Activated gamma-delta T cell (primary cell): ENCODE measurements at regions not wholly inside any gene's neighbourhood (a gene's known extent, or its start where the extent isn't known, plus 50 kb on each side); places are given as distances from the start of the nearest gene placed in this dataset.
"Not testable (repeated sequence)": the region's sequence is repeated elsewhere in the genome, so short reads cannot be mapped to it uniquely, and the experiment has no call there.

ENCODE experiments used
- DNase-seq: peaks from one replicate; lab custom pipeline; 2025; lab: John Stamatoyannopoulos, UW

DNA sequence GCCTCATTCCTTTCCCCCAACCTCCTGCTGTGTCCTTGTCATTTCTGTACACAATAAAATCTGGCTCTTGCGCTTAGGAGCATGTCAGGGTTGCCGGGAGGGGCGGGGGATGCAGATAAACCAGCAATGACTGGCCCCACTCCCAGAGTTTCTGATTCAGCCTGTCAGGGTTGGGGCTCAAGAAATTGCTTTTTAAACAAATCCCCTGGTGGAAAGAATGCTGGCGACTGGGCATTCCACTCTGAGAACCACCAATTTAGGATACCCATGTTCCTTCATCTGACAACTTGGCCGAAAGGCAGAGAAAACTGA lies 376.4 kb downstream of the TCERG1L start:
- DNase-seq = no peak

DNA sequence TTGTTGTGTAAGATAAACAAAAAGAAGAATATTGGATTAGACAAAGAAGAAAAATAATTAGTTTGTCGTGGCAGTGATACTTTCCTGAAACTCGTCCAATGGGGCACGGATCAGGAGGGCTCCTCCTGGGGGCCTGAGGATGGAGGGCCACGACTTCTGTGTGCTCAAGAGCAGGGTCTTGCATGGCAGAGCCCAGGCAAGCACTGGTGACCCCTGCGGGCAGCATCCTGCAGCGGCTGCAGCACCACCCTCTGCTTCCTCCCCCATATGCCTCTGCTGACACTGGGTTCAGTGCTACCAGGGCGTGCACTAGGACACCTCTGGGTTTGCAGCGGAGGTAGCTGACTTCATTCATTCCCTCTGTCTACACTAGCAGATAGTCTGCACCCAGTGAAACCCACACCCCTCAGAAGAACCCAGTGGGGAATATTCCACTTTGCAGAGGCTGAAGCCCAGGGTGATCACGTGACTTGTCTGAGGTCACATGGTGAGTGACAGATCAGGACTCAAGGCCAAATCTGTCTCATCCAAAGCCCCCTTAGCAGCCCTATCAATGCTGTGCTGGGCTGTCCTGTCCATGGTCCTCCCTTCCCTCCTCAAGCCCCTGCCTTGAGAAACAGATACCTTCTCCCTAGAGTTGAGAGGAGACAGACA lies 375.5 kb downstream of the TCERG1L start:
- DNase-seq = no peak

DNA sequence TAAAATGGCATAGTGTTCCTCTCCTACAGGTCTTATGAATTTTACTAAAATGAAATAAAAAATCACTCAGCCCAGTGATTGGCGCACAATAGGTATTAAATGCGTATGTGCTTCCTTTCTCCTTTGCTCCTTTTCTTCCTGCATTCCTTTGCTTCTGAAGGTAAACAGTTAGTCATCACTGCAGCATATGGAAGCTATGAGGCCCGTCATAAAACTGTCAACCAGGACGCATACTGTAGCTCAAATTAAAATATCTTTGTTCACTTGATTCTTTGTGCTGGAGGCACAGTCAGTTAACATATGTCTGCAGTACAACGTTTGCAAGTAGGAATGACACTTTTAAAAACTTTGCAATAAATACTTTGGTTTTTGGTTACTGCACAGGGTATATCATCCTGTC lies 374.7 kb downstream of the TCERG1L start:
- DNase-seq = no peak

DNA sequence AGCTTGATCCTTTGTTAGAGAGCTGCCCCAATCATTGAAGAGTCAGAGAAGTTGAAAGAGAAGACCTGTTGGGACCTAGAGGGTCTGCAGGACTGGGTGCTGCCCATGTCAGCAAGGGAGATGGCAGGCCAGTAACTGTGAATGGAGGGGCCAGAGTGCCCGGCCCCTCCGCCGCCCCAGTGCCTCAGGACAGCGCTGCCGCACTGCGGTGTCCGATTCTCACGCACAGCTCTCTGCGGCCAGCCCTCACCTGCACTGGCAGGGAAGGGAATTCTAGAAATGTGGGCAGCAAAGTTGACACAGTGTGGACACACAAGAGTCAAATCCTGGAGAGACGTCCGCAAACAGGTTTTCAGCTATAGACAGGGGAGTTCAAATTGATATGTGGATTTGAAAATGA lies 373.5 kb downstream of the TCERG1L start:
- DNase-seq = no peak

DNA sequence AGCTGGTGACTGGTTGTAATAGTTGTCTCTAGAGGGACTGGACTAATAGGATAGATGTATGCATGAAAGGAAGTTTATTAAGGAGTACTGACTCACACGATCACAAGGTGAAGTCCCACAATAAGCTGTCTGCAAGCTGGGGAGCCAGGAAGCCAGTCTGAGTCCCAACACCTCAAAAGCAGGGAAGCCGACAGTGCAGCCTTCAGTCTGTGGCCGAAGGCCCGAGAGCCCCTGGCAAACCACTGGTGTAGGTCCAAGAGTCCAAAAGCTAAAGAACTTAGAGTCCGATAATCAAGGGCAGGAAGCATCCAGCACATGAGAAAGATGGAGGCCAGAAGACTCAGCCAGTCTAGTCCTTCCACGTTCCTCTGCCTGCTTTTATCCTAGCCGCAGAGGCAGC lies 372.6 kb downstream of the TCERG1L start:
- not testable (repeated sequence) for DNase-seq

DNA sequence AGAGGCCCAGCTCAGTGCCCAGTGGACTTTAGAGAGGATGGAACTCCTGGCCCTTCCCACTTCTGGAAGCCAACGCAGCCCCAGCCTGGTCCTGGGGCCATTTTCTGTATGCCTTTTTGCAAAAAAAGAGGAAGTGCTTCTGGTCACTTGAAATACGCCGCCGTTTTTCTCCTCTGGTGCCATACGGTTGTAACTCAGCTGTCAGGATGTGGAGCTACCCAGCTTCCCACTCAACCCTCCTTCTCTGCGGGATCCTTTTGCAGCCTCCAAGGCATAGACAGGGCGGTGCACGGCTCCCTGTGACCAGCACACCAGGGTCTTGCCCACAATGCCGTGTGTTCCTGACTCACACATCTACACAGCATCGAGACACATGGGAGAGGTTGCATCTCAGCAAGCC lies 369.6 kb downstream of the TCERG1L start:
- no peak for DNase-seq

DNA sequence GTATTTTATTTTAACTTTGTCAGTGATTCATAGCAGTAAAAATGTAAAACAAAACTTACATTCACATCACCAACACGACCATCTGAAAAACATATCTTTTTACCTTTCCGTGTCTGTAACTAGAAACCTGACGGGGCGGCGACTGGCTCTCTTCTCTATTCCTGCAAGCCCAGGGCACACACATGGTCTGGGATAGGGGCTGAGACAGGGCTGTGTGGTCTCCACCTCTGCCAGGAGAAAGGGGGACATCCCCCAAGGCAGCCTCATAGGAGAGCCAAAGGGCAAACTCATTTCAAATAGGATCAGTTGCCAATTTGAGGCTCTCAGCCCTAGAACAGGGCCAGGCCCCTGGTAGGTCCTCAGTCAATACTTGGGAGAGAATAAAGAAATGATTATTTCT lies 359.4 kb downstream of the TCERG1L start:
- DNase-seq = no peak

DNA sequence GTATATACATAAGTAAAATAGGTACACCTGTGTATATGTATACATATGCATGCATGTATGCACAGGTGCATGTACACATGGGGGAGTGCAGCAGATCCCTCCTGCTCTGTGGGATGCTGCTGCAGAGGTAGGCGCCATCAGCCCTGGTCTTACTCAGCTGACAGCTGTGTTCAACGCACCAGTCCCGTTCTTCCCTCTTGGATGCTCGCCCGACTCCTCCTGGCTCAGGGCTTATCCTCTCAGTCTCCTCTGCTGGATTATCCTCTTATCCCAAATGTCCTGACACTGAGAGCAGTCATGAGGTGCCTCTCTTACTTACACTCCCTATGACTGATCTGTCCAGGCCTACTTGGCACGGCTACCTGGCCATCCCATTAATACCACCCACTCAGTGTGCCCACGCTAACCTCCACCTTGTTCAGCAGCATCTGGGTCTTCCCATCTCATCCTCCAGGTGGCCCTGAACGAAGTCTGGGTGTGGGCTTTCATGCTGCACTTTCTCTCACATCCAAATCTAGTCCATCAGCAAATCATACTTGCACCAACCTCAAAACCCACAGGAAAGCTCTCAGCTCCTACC lies 357.1 kb downstream of the TCERG1L start:
- DNase-seq = no peak

DNA sequence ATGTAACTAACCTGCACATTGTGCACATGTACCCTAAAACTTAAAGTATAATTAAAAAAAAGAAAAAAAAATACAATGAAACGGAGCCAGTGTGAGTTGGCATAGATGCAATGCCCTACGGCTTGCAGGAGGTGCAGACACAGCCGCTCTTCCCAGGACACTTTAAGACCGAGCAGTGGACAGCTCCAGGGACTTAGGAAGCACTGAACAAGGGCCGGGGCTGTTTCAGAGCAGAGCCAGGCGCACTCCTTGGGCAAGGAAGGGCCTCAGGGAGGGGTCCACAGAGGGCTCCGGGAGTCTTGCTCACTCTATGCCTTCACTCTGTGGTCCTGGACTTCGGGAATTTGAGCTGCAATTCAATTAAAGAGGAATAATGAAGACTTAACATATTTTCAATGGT lies 355.3 kb downstream of the TCERG1L start:
- no peak for DNase-seq

DNA sequence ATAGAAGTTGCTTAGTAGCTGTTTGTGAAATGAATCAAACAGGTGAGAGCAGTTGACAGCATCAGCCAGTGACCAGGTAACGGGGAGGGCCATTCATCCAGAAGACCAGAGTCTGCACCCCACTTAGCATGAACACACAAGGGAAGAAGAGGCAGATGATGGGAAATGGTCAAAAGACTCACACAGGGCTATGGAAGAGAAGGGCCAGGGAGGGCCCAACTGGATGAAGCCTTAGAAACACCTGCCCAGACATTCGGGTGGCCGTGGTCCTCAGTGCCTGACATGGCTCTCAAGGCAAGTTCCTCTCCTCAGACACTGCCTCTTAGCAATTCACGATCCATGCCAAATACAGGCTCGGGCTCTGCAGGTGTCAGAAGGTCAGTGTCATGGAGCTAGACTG lies 354.1 kb downstream of the TCERG1L start:
- DNase-seq = no peak

DNA sequence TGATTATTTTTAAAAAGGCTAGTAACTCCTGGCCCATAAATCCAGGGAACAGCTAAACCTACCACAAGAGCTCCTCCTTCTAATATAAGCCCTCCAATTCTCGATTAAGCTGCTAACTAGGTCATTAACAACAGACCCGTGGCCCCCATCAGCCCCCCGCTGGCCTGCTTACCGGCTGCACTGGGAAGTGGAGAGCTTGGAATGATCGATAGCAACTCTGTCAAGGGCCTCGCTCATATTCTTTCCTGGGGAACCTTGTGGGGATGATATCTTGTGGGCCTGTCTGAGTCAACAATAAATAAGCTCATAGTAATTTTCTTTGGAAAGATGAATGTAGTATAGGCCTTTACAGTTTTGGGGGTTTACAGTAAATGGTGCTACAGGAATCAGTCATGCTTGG lies 353.5 kb downstream of the TCERG1L start:
- DNase-seq = no peak

DNA sequence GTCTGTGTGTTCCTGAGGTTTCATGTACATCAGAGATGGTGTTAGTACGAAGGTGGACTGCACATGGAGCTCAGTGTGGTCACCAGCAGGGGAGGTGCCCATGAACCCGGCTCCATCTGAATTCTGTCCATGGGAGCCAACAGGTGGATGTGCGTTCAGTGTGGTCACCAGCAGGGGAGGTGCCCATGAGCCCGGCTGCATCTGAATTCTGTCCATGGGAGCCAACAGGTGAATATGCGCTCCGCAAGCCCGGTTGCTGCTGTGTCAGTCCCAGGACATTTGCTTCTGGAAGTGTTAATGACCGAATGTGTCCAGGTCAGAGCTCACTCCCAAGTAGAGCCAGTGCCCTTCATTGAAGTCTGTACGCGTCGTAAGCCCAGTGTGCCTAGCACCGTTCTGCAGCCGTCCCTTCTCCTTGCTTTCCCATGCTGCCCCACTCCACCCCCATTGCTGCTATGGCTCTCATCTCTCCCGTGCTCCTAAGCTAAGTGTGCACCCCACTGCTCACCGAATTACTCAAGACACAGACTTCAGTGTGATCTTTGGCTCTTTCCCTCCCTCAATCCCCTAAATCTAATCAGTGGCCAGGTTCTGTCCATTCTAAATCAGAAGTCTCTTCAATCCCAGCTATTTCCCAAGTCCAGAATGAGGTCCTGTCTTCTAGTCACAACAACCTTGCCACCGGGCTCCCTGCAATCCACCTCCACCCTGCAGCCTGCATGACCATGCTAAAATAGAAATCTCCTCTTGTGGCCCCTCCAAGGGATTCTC lies 352.4 kb downstream of the TCERG1L start:
- DNase-seq = no peak

DNA sequence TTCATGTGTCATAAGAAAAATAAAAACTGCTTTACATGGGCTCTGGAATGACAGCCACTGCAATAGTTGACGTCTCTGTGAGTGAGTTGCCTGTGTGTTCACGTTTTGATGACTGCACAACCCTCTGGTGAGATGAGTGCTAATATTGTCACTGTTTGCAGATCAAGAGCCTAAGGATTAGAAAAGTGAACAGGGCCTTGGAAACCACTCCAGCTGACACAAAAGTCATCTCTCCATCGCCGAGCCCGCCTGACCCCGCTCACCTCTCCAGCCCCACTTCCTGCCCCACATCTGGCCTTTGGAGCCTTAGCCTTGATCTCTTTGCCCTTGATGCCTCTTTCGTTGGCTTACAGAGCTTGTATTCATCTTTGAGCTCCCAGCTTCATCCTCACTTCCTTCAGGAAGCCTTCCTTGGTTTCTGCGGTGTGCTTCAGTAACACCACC lies 351.7 kb downstream of the TCERG1L start:
- no peak for DNase-seq

DNA sequence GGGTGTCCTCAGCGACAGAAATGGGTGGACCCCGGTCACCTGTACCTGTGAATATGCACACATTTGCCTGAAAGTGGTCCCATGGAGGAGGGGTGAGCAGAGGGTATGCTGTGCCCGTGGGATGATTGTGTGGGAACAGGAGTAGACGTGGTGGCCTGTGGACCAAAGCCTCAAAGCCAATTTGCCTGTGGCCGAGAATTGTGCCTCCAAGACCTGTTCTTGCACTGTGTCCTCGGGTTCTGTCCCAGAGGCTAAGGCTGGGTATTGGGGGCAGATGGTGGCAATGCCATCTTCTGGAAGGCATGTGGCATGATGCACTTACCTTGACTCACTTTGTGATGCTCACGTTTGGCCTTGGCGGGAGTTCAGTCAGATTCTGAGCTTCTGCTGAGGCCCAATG lies 351.0 kb downstream of the TCERG1L start:
- no peak for DNase-seq

DNA sequence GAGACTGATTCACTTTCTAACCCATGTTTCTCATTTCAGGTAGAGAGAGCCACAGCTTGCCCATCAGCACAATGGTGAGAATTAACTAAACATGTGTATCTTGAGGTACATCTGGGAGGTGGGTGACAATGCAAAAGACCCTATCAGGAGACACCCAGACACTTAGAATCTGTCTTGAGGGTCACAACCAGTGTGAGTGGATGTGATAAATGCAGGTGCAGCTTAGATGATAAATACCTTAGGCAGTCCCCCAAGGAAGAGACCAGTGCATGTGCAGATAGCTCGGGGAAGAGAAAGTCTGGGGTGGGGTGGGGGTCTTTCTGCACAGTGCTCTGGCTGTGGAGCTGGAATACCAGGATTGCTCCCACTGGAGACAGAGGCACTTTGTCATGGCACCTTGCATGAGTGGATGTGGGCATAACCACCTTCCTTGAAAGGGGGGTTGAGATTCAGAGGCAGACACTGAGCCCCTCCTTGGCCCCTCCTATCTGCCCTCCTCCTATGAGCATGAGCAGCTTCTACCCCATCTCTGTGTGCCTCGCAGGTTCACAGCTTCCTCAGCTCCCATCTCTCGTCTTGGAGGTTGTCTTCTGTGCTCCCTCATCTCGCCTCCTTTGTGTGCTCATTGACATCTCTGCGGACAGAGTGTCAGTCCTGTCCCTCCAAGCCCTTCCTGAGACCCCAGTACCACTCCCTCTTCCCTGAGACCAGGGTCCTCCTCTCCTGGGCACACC lies 349.8 kb downstream of the TCERG1L start:
- no peak for DNase-seq

DNA sequence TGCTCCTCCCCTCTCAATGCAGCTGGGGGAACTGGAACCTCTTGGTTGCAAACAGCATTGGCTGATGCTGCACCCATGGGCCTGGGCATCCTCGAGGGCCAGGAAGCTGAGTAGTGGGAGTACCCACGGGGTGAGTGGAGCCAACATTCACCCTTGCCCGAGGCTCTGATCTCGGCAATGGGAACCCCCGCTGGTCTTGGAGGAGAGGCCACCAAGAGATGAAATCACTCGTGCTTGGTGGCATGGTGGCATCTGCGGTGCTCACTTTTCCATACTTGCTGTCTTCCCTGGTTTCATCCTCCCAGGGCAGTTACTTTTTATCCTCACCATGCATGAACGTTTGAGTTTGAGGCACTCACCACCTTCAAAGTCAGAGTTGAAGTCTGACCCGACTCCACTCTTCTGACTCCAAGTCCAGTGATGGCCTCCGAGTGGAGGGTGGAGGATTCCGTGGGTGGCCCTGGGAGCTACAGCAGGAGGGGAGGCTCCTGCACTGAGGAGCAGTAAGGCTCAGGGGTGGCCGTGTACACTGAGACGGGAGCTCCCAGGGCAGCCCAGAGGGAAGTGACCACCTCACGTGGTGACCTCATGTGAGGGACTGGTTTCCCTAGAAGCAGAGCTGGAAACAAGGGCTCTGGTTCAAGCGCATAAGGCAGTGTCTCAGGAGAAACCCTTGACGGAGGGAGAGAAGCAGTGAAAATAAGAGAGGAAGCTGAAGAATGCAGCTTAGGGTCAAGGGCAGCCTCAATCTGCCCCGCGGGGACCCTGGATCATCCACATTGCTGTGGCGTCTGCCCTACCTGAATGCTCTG lies 349.1 kb downstream of the TCERG1L start:
- no peak for DNase-seq

DNA sequence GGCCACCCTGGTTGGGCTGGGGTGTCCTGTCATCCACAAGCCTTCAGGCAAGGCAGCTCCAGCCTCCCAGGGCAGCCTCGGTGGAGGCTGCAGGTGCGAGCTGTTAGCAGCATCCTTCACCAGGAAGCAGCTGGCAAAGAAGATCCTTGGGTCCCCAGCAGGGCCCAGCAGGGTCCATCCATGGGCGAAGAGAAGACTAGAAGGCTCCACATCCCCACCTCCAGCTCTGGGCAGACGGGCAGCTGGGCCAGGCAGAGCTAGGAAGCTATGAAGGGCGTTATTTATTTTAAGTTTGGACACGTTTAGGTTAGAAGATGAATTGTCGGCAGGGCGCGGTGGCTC lies 348.5 kb downstream of the TCERG1L start:
- no peak for DNase-seq

DNA sequence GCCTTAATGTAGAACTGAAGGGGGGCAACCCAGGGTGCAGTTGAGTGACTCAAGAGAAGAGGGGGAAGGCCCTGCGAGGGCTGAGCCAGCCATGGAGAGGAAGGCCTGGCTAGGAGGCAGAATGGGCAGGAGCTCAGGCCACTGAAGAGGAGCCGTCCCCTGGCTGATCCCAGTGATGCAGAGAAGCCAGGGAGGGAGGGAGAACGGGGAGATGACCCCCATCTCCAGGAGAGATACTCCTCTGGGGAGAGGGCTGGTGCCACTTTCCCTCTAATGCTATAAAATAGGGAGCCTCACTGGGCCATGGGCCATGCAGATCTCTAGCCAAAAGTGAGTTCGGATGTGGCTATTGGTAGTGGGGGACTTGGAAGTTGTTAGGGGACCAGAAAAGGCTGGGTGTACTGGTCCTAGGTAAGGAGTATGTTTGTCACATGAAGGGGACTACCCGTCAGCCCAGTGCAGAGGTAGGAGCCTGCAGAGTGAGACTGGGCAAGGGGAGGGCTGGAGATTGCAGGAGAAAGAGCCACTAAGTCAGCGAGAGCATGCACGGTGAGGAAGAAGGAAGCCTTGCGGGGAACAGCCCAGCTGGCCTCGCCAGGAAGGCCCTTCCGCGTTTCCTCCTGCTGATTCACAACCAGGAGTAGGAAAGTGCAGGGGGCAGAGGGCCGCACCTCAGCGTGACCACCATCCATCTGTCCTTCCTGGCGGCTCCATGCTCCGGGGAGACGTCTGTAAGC lies 347.6 kb downstream of the TCERG1L start:
- no peak for DNase-seq

DNA sequence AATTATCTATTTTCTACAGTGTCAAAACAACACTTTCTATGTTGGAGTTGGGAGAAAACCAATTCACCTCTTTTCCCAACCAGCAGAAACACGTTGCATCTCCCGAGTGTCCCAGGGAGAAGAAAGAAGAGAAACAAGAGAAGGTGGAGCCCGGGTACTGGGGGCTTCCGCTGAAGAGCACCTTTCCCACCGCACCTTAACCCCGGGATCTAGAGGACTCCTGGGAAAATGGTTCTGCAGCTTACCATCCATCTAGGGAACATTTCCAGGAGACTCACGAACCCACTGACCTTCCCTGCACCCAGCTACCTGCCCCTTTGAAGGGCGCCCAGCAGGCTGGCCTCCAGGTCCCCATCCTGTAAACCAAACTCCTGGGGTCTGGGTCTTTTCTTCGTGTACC lies 346.8 kb downstream of the TCERG1L start:
- DNase-seq = no peak

DNA sequence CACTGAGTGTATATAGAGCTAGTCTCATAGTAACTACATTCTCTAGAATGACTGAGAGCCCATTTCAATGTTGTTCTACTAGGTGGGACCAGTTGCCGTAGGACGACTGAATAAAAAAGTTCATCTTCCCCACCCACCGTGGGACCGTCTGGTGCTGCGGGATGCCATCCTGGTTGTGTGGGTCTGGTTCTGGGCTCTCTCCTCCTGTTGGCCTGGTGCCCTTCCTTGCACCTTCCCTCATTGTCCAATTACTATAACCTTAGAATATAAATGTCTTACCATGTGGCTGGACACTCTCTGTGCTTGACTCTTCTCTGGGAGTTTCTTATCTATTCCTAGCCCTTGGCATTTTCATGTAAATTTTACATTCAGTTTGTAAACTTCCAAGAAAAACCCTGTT lies 344.4 kb downstream of the TCERG1L start:
- no peak for DNase-seq

DNA sequence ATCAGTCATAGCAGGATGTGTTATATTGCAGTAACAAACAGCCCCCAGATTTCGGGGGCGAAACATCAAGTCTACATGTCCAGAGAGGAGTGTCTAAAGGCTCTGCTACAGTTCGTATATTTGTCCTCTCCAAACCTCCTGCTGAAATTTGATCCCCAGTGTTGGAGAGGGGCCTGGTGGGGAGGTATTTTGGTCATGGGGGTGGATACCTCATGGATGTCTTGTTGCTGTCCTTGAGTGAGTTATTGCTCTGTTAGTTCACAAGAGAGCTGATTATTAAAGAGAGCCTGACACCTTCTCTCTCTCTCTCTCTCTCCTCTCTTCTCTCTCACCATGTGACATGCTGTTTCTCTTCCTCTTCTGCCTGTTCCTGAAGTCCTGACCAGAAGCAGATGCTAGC lies 343.7 kb downstream of the TCERG1L start:
- DNase-seq = no peak
